HepG2 (cell line): ENCODE measurements at regions not wholly inside any gene's neighbourhood (a gene's known extent, or its start where the extent isn't known, plus 50 kb on each side); places are given as distances from the start of the nearest gene placed in this dataset.

Source experiments
- AKAP8 ChIP-seq: sonication (generic); formaldehyde crosslinking; IDR thresholded peaks from 2 replicates; pipeline ENCODE4 v1.5.1; 2020; ENCODE audit warnings: mild to moderate bottlenecking, missing genetic modification reagents
- ATAD3A ChIP-seq: sonication (generic); formaldehyde crosslinking; IDR thresholded peaks from 2 replicates; pipeline ENCODE4 v1.4.0; 2020; ENCODE audit warnings: missing genetic modification reagents
- HDAC6 ChIP-seq: fragments of 200-600 bp; sonication (generic); IDR thresholded peaks from 2 replicates; pipeline ENCODE4 v1.7.0; 2017; ENCODE audit warnings: mild to moderate bottlenecking, antibody characterized with exemption, low read length, low read depth
- KDM4B ChIP-seq: sonication (generic); formaldehyde crosslinking; IDR thresholded peaks from 2 replicates; pipeline ENCODE4 v1.4.0; 2020; ENCODE audit warnings: missing genetic modification reagents
- NCOR1 ChIP-seq: fragments of 200-600 bp; sonication (generic); IDR thresholded peaks from 2 replicates; pipeline ENCODE4 v1.7.0; 2017; ENCODE audit warnings: antibody characterized with exemption, low read length, borderline replicate concordance
- TRAFD1 ChIP-seq: sonication (generic); formaldehyde crosslinking; IDR thresholded peaks from 2 replicates; pipeline ENCODE4 v1.5.1; 2020; ENCODE audit warnings: missing genetic modification reagents, mild to moderate bottlenecking, borderline replicate concordance
- ZNF407 ChIP-seq: sonication (generic); formaldehyde crosslinking; IDR thresholded peaks from one replicate; pipeline ENCODE4 v1.5.1; 2020; ENCODE audit warnings: mild to moderate bottlenecking, missing genetic modification reagents; ENCODE audit errors: not compliant biosample characterization
- ZSCAN20 ChIP-seq: sonication (generic); formaldehyde crosslinking; IDR thresholded peaks from 2 replicates; pipeline ENCODE4 v1.4.0; 2020; ENCODE audit warnings: missing genetic modification reagents, mild to moderate bottlenecking, borderline replicate concordance

DNA sequence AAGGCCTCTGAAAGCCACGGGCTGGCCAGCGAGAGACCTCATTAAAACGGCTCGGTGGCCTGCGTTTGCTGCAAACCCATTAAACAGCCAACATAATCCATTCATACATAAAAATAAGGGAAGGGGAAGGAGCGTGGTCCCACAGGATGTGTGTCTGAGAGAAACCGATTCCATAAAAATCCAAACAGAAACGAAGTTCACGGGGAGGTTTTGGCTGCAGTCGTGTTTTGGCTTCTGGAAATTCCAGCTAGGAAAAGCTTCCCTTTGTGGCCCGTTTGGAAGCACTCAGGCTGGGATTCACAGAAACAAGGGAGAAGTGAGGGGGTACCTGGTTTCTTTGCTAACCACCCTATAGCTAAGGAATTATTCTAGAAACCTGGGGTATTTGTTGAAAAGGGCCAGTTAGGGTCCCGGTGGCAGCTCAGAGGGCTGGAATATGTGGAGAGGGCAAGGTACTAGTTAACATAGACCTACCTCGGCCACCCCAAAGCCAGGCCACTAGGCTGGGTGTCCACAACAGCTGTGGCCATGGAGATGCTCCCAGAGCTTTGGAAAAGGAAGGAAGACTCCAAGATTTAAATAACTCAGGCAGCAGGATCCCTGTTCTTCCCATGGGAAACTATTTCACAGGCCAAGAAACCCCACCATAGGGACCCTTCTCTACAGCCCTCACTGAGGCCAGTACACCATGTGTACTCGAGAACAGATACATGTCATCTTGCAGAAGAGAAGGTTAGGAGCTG is 166.8 kb downstream of the BCOR start (continued):
- TF ChIP-seq AKAP8 (no peak), NCOR1 (no peak), ZNF407 (CRISPR knock-in tag) (no peak), KDM4B (CRISPR knock-in tag) (no peak), TRAFD1 (no peak), ATAD3A (CRISPR knock-in tag) (no peak), HDAC6 (no peak), ZSCAN20 (CRISPR knock-in tag) (no peak)
